ENCODE measurements at regions not wholly inside any gene's neighbourhood (a gene's known extent, or its start where the extent isn't known, plus 50 kb on each side); places are given as distances from the start of the nearest gene placed in this dataset.
"Not testable (repeated sequence)": the region's sequence is repeated elsewhere in the genome, so short reads cannot be mapped to it uniquely, and the experiment has no call there.

GRCh38 chr11:71332447-71332846 lies 80.1 kb upstream of the SHANK2 start:
- no peak for DNase-seq (ENCODE audit: low read depth, low spot score)

DNA sequence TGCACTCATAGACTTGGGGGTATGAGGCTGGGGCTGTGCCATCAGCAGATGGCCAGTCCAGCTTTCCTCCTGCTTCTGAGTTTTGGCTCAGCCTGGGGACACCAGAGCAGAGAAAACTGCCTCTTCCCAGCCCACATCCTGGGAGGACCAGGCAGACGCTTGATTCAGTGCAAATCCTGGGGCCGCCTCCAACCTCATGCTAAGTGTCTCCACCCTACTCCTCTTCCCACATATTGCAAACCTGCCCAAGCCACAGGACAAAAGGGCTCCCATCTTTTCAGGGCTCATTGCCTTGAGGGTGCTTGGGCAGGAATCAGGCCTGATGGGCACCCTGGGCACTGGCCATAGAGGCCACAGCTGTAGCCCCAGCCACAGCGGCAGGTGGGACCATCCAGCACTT lies 79.7 kb upstream of the SHANK2 start:
- no peak for DNase-seq (ENCODE audit: low read depth, low spot score)

- no peak for DNase-seq (ENCODE audit: low read depth, low spot score)
These were observed 79.3 kb upstream of the SHANK2 start for GRCh38 chr11:71331631-71332030.

DNA sequence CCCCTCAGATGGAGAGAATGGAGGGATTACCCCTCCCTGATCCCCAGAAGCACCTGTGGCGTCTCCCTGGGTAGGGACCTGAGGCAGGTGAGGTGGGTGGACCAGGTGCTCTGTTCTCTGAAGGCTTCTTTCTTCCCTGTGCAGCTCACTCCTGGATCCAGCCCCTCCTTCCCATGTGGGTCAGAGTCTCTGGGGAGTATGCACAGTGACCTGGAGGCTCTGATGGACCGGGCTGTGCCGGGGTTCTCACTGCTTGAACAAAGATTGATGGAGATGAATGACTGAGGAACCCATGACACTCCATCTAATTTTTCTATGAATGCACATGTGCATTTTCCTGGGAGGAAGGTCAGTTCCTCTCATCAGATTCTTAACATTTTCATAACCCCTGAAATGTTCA lies 78.6 kb upstream of the SHANK2 start:
- DNase-seq (ENCODE audit: low read depth, low spot score), result no peak

GRCh38 chr11:71330349-71330748 lies 78.0 kb upstream of the SHANK2 start:
- no peak for DNase-seq (ENCODE audit: low read depth, low spot score)

DNA sequence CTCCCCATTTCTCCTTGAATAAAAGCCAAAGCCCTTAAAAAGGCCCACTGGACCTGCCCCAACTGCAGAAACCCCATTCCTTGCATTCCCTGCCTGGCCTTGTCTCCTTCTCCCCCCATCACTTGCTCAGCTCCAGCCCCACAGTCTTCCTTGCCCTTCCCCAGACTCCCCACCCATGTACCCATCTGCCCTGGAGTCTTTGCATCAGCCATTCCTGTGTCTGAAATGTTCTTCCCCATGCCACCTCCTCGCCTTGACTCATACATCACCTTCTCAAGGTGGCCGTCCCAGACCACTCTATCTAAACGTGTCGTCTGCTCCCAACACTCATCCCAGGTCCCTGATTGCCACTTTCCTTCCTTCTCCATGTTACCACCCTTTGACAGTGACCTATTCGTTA lies 77.4 kb upstream of the SHANK2 start:
- no peak for DNase-seq (ENCODE audit: low read depth, low spot score)

- DNase-seq (ENCODE audit: low read depth, low spot score), result no peak
These were observed 76.8 kb upstream of the SHANK2 start for GRCh38 chr11:71329165-71329510.

DNA sequence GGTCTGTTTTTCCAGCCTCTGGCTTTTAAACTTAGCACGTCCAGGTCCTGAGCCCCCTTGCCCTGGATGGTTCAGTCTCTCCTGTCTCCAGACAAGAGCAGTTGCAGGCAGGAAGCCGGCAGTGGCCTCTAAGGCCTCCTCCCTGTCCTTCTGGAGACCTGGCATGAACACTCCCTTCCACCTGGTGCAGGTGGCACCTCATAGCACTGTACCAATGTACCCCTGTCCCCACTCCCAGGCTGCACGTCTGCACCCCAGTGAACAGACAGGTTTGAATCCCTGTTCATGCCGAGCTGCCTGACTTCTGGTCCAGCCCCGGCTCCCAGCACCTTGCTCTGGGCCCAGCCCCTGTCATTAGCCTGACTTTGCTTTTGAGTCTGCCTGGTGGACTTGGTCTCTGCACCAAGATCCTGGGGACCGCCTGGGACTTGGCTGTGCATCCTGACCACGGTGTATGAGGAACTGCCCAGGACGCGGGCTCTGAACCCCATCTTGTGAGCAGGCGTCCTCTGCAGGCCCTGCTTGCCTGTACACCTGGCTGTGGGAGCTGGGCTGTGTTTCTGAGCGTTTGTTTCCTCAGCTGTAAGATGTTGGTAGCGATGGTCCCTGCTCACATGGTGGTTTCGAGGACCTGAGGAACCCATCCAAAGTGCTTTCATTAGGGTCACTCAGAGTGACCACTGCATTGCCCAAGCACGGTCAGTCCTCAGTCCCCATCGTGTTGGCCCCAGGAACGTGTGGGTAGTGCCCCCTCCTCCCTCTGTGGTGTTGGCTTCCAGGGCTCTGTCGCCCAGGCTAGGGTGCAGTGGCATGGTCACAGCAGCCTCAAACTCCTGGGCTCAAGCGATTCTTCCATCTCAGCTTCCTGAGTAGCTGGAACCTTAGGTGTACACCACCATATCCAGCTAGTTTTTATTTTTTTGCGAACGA lies 75.0 kb upstream of the SHANK2 start:
- DNase-seq (ENCODE audit: low read depth, low spot score), result no peak

DNA sequence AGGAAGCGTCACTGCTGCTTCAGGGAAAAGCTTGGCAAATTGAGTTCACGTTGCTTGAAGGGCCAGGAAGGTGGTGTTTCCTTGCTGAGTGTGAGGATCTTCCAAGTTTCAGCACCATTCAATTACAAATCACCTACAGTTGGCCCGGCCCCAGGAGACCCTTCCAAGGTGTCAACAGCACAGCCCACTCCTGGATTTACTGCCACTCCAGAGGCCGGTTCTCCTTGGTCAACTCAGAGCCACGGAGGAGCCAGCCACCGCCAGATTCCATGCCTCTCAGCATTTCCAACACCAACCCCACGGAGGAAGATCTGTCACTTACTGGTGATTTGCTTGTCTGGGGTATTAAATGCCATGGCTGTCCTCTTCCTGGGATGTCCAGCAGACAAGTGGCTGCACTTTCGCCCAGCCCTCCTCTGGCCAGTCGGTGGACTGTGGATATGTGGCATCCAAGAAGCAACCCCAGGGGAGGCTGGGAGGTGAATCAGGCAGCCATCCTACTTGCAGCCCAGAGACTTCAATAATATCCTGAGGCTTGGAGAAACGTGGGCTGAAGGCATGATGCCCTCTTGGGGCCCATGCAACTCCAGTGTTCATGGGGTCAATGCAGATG lies 74.1 kb upstream of the SHANK2 start:
- no peak for DNase-seq (ENCODE audit: low read depth, low spot score)

DNA sequence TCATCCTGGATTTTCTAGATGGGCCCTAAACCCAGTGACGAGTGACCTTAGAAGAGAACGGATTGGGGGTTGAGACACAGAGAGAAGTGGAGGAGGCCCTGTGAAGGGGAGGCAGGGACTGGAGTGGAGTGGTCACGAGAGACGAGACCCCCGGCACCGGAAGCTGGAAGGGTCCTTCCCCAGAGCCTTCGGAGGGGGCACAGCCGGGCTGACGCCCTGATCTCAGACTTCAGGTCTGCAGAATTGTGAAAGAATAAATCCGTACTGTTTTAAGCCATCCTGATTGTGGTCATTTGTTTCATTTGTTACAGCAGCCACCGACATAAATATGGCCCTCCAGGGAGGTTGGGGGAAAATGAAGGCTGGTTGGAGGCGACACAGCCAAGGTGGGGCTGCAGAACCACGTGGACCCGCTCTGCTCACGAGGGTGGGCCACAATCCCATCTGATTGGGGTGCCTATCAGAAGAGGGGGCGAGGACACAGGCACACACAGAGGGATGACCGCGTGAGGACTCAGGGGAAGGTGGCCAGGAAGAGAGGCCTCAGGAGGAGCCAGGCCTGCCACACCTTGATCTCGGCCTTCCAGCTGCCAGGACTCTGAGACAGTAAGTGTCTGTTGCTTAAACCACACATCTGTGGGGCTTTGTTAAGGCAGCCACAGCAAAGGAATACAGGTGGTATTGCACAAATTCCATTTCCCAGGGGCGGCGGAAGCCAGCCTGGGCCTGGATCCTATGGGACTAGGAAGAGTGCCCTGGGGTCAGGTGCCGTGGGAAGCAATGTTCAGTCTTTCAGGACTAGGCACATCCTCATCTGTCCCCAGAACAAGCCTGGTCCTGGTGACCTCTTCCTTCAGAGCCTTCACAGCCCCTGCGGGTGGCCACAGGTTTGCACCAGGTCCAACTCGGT lies 73.3 kb upstream of the SHANK2 start:
- DNase-seq (ENCODE audit: low read depth, low spot score), result no peak

DNA sequence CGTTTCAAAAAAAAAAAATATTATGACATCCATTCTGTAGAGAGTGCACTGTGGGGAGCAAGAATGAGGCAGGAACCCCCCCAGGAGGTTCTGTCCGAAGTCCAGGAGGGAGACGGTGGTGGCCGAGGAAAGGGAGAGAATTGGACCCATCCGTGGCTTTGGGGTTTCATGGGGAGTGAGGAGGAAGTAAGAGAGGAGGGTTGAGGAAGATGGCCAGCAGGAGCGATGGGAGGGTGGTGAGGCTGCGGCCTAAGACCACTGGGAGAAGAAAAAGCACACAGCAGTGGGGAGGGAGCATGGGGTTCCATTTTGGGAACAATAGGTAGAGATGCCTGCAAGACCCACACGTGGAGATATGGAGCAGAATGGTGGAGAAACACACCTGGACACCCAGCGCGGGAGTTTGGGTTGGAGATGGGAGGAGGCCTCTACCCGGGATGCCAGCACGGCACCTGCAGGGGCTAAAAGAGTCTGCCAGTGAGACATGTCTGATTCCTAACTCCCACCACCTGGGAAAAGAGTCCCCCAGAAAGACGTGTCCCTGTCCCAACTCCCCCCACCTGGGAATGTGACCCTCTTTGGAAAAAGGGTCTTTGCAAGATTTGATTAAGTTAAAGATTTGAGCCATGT lies 72.5 kb upstream of the SHANK2 start:
- DNase-seq (ENCODE audit: low read depth, low spot score), result no peak

GRCh38 chr11:71323876-71324526 lies 71.6 kb upstream of the SHANK2 start:
- no peak for DNase-seq (ENCODE audit: low read depth, low spot score)

- DNase-seq (ENCODE audit: low read depth, low spot score), result no peak
These were observed 70.6 kb upstream of the SHANK2 start for GRCh38 chr11:71322861-71323582.

GRCh38 chr11:71322192-71322735 lies 69.9 kb upstream of the SHANK2 start:
- no peak for DNase-seq (ENCODE audit: low read depth, low spot score)

DNA sequence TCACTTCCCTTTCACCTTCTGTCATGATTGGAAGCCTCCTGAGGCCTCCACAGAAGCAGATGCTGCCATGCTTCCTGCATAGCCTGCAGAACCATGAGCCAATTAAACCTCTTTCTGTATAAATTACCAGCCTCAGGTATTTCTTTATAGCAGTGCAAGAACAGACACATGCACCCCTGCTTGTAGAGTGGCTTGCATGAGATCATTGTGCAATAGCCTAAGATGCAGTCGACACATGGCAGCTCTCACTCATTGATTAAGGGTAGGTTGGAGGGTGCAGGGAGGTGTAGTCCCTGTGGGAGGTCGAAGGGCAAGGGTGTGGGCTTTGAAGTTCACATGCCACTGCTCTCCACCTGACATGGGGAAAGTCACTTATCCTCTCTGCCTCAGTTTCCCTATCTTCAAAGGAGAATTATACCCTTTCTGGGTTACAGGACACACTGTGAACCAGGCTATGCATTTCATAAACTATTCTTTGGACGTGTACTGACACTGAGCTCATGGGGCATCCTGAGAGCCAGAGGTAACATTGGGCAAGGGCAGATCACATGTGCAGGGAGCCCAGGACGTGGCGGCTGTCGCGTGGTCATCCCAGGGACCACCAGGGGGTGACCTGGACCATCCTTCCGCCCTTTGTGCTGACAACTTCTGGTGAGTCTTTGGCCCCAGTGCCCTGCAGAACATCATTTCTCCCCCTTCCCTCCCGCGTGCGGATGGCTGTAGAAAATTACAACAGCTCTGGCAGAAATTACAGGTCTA lies 69.2 kb upstream of the SHANK2 start:
- no peak for DNase-seq (ENCODE audit: low read depth, low spot score)

GRCh38 chr11:71316701-71317100 lies 64.3 kb upstream of the SHANK2 start:
- no peak for DNase-seq (ENCODE audit: low read depth, low spot score)

- not testable (repeated sequence) for DNase-seq (ENCODE audit: low read depth, low spot score)
These were observed 60.2 kb upstream of the SHANK2 start for GRCh38 chr11:71312616-71313015.

- DNase-seq (ENCODE audit: low read depth, low spot score), result no peak
These were observed 59.6 kb upstream of the SHANK2 start for GRCh38 chr11:71311928-71312510.

Data from astrocyte of the hippocampus (primary cell).